HEK293T (cell line): ENCODE measurements at regions not wholly inside any gene's neighbourhood (a gene's known extent, or its start where the extent isn't known, plus 50 kb on each side); places are given as distances from the start of the nearest gene placed in this dataset.

ENCODE experiments used
- BHLHE40 ChIP-seq: fragments of 450-650 bp; IDR thresholded peaks from 2 replicates; pipeline ENCODE4 v1.6.1; 2016; ENCODE audit warnings: mild to moderate bottlenecking, moderate library complexity, borderline replicate concordance
- ELF4 ChIP-seq: fragments of 450-650 bp; IDR thresholded peaks from 2 replicates; pipeline ENCODE4 v1.6.1; 2017; ENCODE audit warnings: antibody characterized with exemption
- FOXA1 ChIP-seq: fragments of 450-650 bp; IDR thresholded peaks from 2 replicates; pipeline ENCODE4 v1.6.1; 2016; ENCODE audit warnings: mild to moderate bottlenecking
- FOXK2 ChIP-seq: fragments of 450-650 bp; IDR thresholded peaks from 2 replicates; pipeline ENCODE4 v1.6.1; 2016; ENCODE audit warnings: mild to moderate bottlenecking
- TF ChIP-seq, protein P1 (sequence below): fragments of 450-650 bp; IDR thresholded peaks from 2 replicates; pipeline ENCODE4 v1.6.1; 2016

DNA sequence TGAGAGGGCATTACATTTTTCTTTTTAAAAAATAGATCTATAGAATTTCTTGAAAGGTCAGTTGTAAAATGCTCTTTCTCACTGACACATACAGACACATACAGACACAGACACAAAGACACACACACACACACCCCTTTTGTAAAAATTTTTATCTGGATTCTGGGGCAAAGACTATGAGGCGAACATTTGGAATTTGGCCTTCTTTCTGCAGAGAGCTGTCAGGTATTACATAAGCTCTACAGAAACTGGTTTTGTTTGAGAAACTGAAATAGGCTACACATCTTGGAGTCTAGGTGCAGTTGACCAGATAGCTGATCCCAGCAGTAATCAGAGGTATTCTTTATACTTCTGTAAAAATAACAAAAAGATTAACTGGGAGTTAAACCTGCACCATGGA lies 315.9 kb upstream of the RPS23 start:
- TF ChIP-seq, protein P1, sequence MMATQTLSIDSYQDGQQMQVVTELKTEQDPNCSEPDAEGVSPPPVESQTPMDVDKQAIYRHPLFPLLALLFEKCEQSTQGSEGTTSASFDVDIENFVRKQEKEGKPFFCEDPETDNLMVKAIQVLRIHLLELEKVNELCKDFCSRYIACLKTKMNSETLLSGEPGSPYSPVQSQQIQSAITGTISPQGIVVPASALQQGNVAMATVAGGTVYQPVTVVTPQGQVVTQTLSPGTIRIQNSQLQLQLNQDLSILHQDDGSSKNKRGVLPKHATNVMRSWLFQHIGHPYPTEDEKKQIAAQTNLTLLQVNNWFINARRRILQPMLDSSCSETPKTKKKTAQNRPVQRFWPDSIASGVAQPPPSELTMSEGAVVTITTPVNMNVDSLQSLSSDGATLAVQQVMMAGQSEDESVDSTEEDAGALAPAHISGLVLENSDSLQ: no peak
- TF ChIP-seq BHLHE40 (no peak), FOXA1 (no peak), FOXK2 (no peak), ELF4 (no peak)
